Forelimb muscle (tissue), 1 donor: ENCODE measurements at regions not wholly inside any gene's neighbourhood (a gene's known extent, or its start where the extent isn't known, plus 50 kb on each side); places are given as distances from the start of the nearest gene placed in this dataset.
"Not testable (repeated sequence)": the region's sequence is repeated elsewhere in the genome, so short reads cannot be mapped to it uniquely, and the experiment has no call there.

ENCODE experiments used
- DNase-seq: peaks from one replicate; pipeline ENCODE4 v3.0.0-alpha.2; 2013; ENCODE audit warnings: low read depth

- DNase-seq = peak; percentile 24
These were observed 454.6 kb upstream of the UBE2E2 start for GRCh38 chr3:22748453-22749045.

- DNase-seq = no peak
These were observed 443.4 kb upstream of the UBE2E2 start for GRCh38 chr3:22759636-22760310.

- DNase-seq = no peak
These were observed 437.4 kb upstream of the UBE2E2 start for GRCh38 chr3:22765679-22766078.

- DNase-seq = no peak
These were observed 425.3 kb upstream of the UBE2E2 start for GRCh38 chr3:22777834-22778233.

- DNase-seq = no peak
These were observed 423.4 kb upstream of the UBE2E2 start for GRCh38 chr3:22779737-22780136.

- DNase-seq = no peak
These were observed 410.6 kb upstream of the UBE2E2 start for GRCh38 chr3:22792533-22792932.

- DNase-seq = no peak
These were observed 407.2 kb upstream of the UBE2E2 start for GRCh38 chr3:22795917-22796316.

GRCh38 chr3:22798461-22798860 lies 404.7 kb upstream of the UBE2E2 start:
- DNase-seq = no peak

- DNase-seq = no peak
These were observed 383.9 kb upstream of the UBE2E2 start for GRCh38 chr3:22819209-22819608.

- no peak for DNase-seq
These were observed 368.1 kb upstream of the UBE2E2 start for GRCh38 chr3:22835041-22835440.

GRCh38 chr3:22836131-22836530 lies 367.0 kb upstream of the UBE2E2 start:
- no peak for DNase-seq

GRCh38 chr3:22843854-22844253 lies 359.3 kb upstream of the UBE2E2 start:
- no peak for DNase-seq

GRCh38 chr3:22846566-22846965 lies 356.6 kb upstream of the UBE2E2 start:
- no peak for DNase-seq

GRCh38 chr3:22849583-22849982 lies 353.5 kb upstream of the UBE2E2 start:
- not testable (repeated sequence) for DNase-seq

- peak; percentile 14 for DNase-seq
These were observed 346.3 kb upstream of the UBE2E2 start for GRCh38 chr3:22856811-22857210.

- DNase-seq = no peak
These were observed 344.6 kb upstream of the UBE2E2 start for GRCh38 chr3:22858486-22858885.

- no peak for DNase-seq
These were observed 343.5 kb upstream of the UBE2E2 start for GRCh38 chr3:22859618-22860017.

- no peak for DNase-seq
These were observed 341.7 kb upstream of the UBE2E2 start for GRCh38 chr3:22861426-22861825.

GRCh38 chr3:22862111-22862510 lies 341.0 kb upstream of the UBE2E2 start:
- DNase-seq = no peak

- not testable (repeated sequence) for DNase-seq
These were observed 320.3 kb upstream of the UBE2E2 start for GRCh38 chr3:22882834-22883233.

- DNase-seq = no peak
These were observed 318.1 kb upstream of the UBE2E2 start for GRCh38 chr3:22885039-22885438.

- no peak for DNase-seq
These were observed 317.4 kb upstream of the UBE2E2 start for GRCh38 chr3:22885574-22886341.
